HCT116 (cell line): ENCODE measurements at regions not wholly inside any gene's neighbourhood (a gene's known extent, or its start where the extent isn't known, plus 50 kb on each side); places are given as distances from the start of the nearest gene placed in this dataset.

ENCODE experiments used
- ATAC-seq: fragments of 200-7000 bp; cut with Tn5 transposase; 2 replicates; pipeline ENCODE4 v1.9.1; 2020; ENCODE audit warnings: mild to moderate bottlenecking, moderate library complexity
- BruUV-seq: library from RNA; stranded (reverse); fragments of 400-500 nt; replicated peaks from 2 replicates; lab custom pipeline; 2021; lab: Mats Ljungman, UMichigan
- CTCF ChIA-PET: fragments of 300-600 bp; sonication (Branson Sonifier 250); formaldehyde crosslinking; loops from one replicate; lab custom pipeline; 2021; ENCODE audit warnings: antibody characterized with exemption; lab: Charles Lee
- POLR2A ChIA-PET: fragments of 300-600, 350-600 bp; sonication (Branson Sonifier 250); formaldehyde crosslinking; loops from one replicate; lab custom pipeline; 2021; ENCODE audit warnings: antibody characterized with exemption; lab: Charles Lee
- RAD21 ChIA-PET, 2 experiments: fragments of 300-600 bp; sonication (Branson Sonifier 250); formaldehyde crosslinking; loops; one replicate each; lab custom pipeline; 2023; ENCODE audit warnings: low total read pairs in 2 of 2; ENCODE audit not compliant: uncharacterized antibody in 2 of 2, unreplicated experiment in 2 of 2, low non-redundant PET in 1 of 2; lab: Charles Lee
- DNase-seq: peaks from one replicate; pipeline ENCODE4 v3.0.0-alpha.2; 2010; ENCODE audit warnings: low read depth, low spot score
- H2AFZ ChIP-seq: fragments of 200-600 bp; shearing (Covaris generic), sonication (generic); 2 replicates; pipeline ENCODE4 v1.6.1; 2017; ENCODE audit warnings: low read depth, mixed run types, mixed read lengths, antibody characterized with exemption, low read length; ENCODE audit not compliant: poor library complexity, severe bottlenecking
- H3K27ac ChIP-seq: 2 replicates; pipeline ENCODE4 v1.5.1; 2012; ENCODE audit warnings: low read depth, low read length
- H3K27me3 ChIP-seq: fragments of 200-600 bp; sonication (generic); 2 replicates; pipeline ENCODE4 v1.6.1; 2016; ENCODE audit warnings: mixed run types, low read length, mixed read lengths; ENCODE audit not compliant: insufficient read depth
- H3K36me3 ChIP-seq, 2 experiments: fragments of 200-500 bp in 1 of 2; fragments of 200-600 bp in 1 of 2; sonication (Bioruptor generic) in 1 of 2; sonication (generic) in 1 of 2; 2 replicates each; pipeline versions ENCODE4 v1.5.1 to v1.6.1; 2014 to 2016; ENCODE audit warnings: low read length in 2 of 2, inconsistent platforms in 1 of 2, mixed read lengths in 1 of 2, mixed run types in 1 of 2; ENCODE audit not compliant: insufficient read depth in 2 of 2, control insufficient read depth in 1 of 2
- H3K4me1 ChIP-seq, 2 experiments: fragments of 200-600 bp in 1 of 2; sonication (generic) in 1 of 2; 2 replicates each; pipeline versions ENCODE4 v1.5.1 to v1.6.1; 2012 to 2017; ENCODE audit warnings: low read length in 2 of 2, inconsistent platforms in 1 of 2, mild to moderate bottlenecking in 1 of 2, mixed read lengths in 1 of 2, mixed run types in 1 of 2, moderate library complexity in 1 of 2; ENCODE audit not compliant: insufficient read depth in 2 of 2, control insufficient read depth in 1 of 2
- H3K4me2 ChIP-seq: fragments of 200-600 bp; sonication (generic); 2 replicates; pipeline ENCODE4 v1.6.1; 2017; ENCODE audit warnings: mixed run types, low read length, mixed read lengths
- H3K4me3 ChIP-seq, 2 experiments: fragments of 200-600 bp in 1 of 2; sonication (generic) in 1 of 2; replicated peaks in 1 of 2; 2 replicates each; pipeline ENCODE4 v1.5.1; 2011 to 2016; ENCODE audit warnings: low read length in 2 of 2, control low read depth in 1 of 2, low read depth in 1 of 2, mild to moderate bottlenecking in 1 of 2, mixed read lengths in 1 of 2, mixed run types in 1 of 2
- H3K79me2 ChIP-seq: fragments of 200-600 bp; sonication (generic); 2 replicates; pipeline ENCODE4 v1.6.1; 2017; ENCODE audit warnings: mild to moderate bottlenecking, mixed run types, low read length, moderate library complexity, mixed read lengths; ENCODE audit not compliant: insufficient read depth
- H3K9ac ChIP-seq: fragments of 200-600 bp; sonication (generic); 2 replicates; pipeline ENCODE4 v1.6.1; 2016; ENCODE audit warnings: low read length, mixed read lengths
- H3K9me2 ChIP-seq: fragments of 200-600 bp; sonication (generic), shearing (Covaris generic); 2 replicates; pipeline ENCODE4 v1.6.1; 2017; ENCODE audit warnings: mixed run types, mild to moderate bottlenecking, moderate library complexity; ENCODE audit not compliant: insufficient read depth
- H3K9me3 ChIP-seq, 2 experiments: fragments of 200-500 bp in 1 of 2; fragments of 200-600 bp in 1 of 2; sonication (Bioruptor generic) in 1 of 2; sonication (generic) in 1 of 2; 2 replicates each; pipeline ENCODE4 v1.6.1; 2014 to 2017; ENCODE audit warnings: low read length in 2 of 2, mixed read lengths in 2 of 2, inconsistent platforms in 1 of 2, low read depth in 1 of 2, mild to moderate bottlenecking in 1 of 2, mixed run types in 1 of 2, moderate library complexity in 1 of 2; ENCODE audit not compliant: control insufficient read depth in 1 of 2, insufficient read depth in 1 of 2
- H4K20me1 ChIP-seq: fragments of 200-600 bp; sonication (generic), shearing (Covaris generic); 2 replicates; pipeline ENCODE4 v1.6.1; 2017; ENCODE audit warnings: mixed run types, mild to moderate bottlenecking, moderate library complexity; ENCODE audit not compliant: insufficient read depth
- CBX3 ChIP-seq: IDR thresholded peaks from 2 replicates; pipeline ENCODE4 v1.6.1; 2012; ENCODE audit warnings: low read depth
- EGR1 ChIP-seq: IDR thresholded peaks from 2 replicates; pipeline ENCODE4 v1.6.1; 2012; ENCODE audit warnings: low read depth
- ELF1 ChIP-seq: IDR thresholded peaks from 2 replicates; pipeline ENCODE4 v1.6.1; 2012; ENCODE audit warnings: low read depth, borderline replicate concordance
- EZH2 ChIP-seq: fragments of 200-600 bp; sonication (generic); IDR thresholded peaks from 2 replicates; pipeline ENCODE4 v1.6.1; 2017; ENCODE audit warnings: antibody characterized with exemption, mixed run types
- EZH2phosphoT487 ChIP-seq: fragments of 200-600 bp; IDR thresholded peaks from 2 replicates; pipeline ENCODE4 v1.6.1; 2018; ENCODE audit warnings: antibody characterized with exemption, borderline replicate concordance
- FOSL1 ChIP-seq: IDR thresholded peaks from 2 replicates; pipeline ENCODE4 v1.6.1; 2012; ENCODE audit warnings: low read depth
- JUND ChIP-seq: IDR thresholded peaks from 2 replicates; pipeline ENCODE4 v1.6.1; 2012
- POLR2A ChIP-seq: IDR thresholded peaks from 2 replicates; pipeline ENCODE4 v1.7.0; 2011; ENCODE audit warnings: borderline replicate concordance; ENCODE audit not compliant: insufficient read depth, insufficient read length; ENCODE audit errors: extremely low read depth
- POLR2AphosphoS5 ChIP-seq: IDR thresholded peaks from 2 replicates; pipeline ENCODE4 v1.6.1; 2011; ENCODE audit warnings: mild to moderate bottlenecking, low read depth, low read length, moderate library complexity
- SRF ChIP-seq: IDR thresholded peaks from 2 replicates; pipeline ENCODE4 v1.6.1; 2012; ENCODE audit warnings: low read depth
- TCF7L2 ChIP-seq: IDR thresholded peaks from 2 replicates; pipeline ENCODE4 v1.7.0; 2011; ENCODE audit warnings: borderline replicate concordance, inconsistent platforms; ENCODE audit not compliant: insufficient read depth, insufficient read length; ENCODE audit errors: extremely low read depth
- ZFX ChIP-seq: fragments of 450-650 bp; IDR thresholded peaks from 2 replicates; pipeline ENCODE4 v1.6.1; 2017
- ZNF274 ChIP-seq: fragments of 200-500 bp; sonication (Bioruptor generic); IDR thresholded peaks from 2 replicates; pipeline ENCODE4 v1.6.1; 2014; ENCODE audit warnings: mild to moderate bottlenecking, low read depth, low read length, inconsistent platforms
- intact Hi-C: fragments of 100-400 bp; cut with micrococcal nuclease; formaldehyde crosslinking; loops from 2 replicates; pipeline ENCODE4 v1.10.0; 2022
- TF ChIP-seq, protein P1 (sequence below): IDR thresholded peaks from 2 replicates; pipeline ENCODE4 v1.6.1; 2012
- TF ChIP-seq, protein P2 (sequence below): IDR thresholded peaks from 2 replicates; pipeline ENCODE4 v1.6.1; 2011; ENCODE audit warnings: mild to moderate bottlenecking, low read length, moderate library complexity; ENCODE audit not compliant: insufficient replicate concordance; ENCODE audit errors: extremely low read depth
- TF ChIP-seq, protein P3 (sequence below): IDR thresholded peaks from 2 replicates; pipeline ENCODE4 v1.6.1; 2012
- TF ChIP-seq, protein P4 (sequence below): IDR thresholded peaks from 2 replicates; pipeline ENCODE4 v1.6.1; 2012; ENCODE audit warnings: low read depth
- TF ChIP-seq, protein P5 (sequence below), 3 experiments: fragments of 200-600 bp in 1 of 3; sonication (generic) in 1 of 3; IDR thresholded peaks in 2 of 3; conservative IDR thresholded peaks in 1 of 3; 2 replicates each; pipeline ENCODE4 v1.5.1; 2012 to 2017; ENCODE audit warnings: low read depth in 2 of 3, low read length in 2 of 3, antibody characterized with exemption in 1 of 3, borderline replicate concordance in 1 of 3, control low read depth in 1 of 3, mild to moderate bottlenecking in 1 of 3, mixed read lengths in 1 of 3, mixed run types in 1 of 3, moderate library complexity in 1 of 3; ENCODE audit not compliant: insufficient read depth in 1 of 3

DNA sequence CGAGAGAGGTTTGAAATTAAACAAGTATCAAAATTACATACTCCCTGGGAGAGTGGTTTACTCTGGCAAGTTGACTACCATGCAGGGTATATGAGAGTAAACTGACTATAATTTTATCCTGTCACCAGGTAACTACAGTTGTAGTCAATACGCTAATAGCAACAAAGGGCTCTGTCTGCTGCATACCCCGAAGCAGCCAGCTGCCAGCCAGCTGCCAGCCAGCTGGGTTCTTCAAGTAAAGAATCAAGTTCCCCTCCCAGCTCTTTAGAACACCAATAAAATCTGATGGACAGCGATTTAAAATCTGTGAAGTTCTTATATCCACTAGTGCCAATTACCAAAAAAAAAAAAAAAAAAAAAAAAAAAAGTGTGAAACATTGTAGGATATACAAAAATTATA, 417.7 kb upstream of the CFAP20DC start:
- no peaks in the 10 kb centered on the region for H3K9me3 ChIP-seq
- H3K9me2 ChIP-seq: no peaks in the 10 kb centered on the region
- no peaks in the 10 kb centered on the region for H3K27me3 ChIP-seq
- H3K4me3 ChIP-seq: no peak overlapping the region
- intact Hi-C loops: no loop called here
- no peaks in the 10 kb centered on the region for H3K4me1 ChIP-seq
- H3K4me2 ChIP-seq: no peak overlapping the region
- H4K20me1 ChIP-seq: no peaks in the 10 kb centered on the region
- ATAC-seq: no peak
- no peaks in the 10 kb centered on the region for H3K36me3 ChIP-seq
- no peak overlapping the region for H3K9ac ChIP-seq
- TF ChIP-seq ELF1: no peak
- TF ChIP-seq, protein P1, sequence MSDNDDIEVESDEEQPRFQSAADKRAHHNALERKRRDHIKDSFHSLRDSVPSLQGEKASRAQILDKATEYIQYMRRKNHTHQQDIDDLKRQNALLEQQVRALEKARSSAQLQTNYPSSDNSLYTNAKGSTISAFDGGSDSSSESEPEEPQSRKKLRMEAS: no peak
- TF ChIP-seq CBX3: no peak
- no peak for TF ChIP-seq SRF
- no peak for TF ChIP-seq EGR1
- no peak for TF ChIP-seq ZFX
- no peak for TF ChIP-seq EZH2phosphoT487
- TF ChIP-seq, protein P2, sequence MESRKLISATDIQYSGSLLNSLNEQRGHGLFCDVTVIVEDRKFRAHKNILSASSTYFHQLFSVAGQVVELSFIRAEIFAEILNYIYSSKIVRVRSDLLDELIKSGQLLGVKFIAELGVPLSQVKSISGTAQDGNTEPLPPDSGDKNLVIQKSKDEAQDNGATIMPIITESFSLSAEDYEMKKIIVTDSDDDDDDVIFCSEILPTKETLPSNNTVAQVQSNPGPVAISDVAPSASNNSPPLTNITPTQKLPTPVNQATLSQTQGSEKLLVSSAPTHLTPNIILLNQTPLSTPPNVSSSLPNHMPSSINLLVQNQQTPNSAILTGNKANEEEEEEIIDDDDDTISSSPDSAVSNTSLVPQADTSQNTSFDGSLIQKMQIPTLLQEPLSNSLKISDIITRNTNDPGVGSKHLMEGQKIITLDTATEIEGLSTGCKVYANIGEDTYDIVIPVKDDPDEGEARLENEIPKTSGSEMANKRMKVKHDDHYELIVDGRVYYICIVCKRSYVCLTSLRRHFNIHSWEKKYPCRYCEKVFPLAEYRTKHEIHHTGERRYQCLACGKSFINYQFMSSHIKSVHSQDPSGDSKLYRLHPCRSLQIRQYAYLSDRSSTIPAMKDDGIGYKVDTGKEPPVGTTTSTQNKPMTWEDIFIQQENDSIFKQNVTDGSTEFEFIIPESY: no peak
- no peak for TF ChIP-seq POLR2AphosphoS5
- TF ChIP-seq POLR2A: no peak
- TF ChIP-seq TCF7L2: no peak
- no peak for TF ChIP-seq ZNF274
- TF ChIP-seq, protein P3, sequence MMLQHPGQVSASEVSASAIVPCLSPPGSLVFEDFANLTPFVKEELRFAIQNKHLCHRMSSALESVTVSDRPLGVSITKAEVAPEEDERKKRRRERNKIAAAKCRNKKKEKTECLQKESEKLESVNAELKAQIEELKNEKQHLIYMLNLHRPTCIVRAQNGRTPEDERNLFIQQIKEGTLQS: no peak
- TF ChIP-seq EZH2: no peak
- TF ChIP-seq JUND: no peak
- TF ChIP-seq, protein P4, sequence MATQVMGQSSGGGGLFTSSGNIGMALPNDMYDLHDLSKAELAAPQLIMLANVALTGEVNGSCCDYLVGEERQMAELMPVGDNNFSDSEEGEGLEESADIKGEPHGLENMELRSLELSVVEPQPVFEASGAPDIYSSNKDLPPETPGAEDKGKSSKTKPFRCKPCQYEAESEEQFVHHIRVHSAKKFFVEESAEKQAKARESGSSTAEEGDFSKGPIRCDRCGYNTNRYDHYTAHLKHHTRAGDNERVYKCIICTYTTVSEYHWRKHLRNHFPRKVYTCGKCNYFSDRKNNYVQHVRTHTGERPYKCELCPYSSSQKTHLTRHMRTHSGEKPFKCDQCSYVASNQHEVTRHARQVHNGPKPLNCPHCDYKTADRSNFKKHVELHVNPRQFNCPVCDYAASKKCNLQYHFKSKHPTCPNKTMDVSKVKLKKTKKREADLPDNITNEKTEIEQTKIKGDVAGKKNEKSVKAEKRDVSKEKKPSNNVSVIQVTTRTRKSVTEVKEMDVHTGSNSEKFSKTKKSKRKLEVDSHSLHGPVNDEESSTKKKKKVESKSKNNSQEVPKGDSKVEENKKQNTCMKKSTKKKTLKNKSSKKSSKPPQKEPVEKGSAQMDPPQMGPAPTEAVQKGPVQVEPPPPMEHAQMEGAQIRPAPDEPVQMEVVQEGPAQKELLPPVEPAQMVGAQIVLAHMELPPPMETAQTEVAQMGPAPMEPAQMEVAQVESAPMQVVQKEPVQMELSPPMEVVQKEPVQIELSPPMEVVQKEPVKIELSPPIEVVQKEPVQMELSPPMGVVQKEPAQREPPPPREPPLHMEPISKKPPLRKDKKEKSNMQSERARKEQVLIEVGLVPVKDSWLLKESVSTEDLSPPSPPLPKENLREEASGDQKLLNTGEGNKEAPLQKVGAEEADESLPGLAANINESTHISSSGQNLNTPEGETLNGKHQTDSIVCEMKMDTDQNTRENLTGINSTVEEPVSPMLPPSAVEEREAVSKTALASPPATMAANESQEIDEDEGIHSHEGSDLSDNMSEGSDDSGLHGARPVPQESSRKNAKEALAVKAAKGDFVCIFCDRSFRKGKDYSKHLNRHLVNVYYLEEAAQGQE: no peak
- TF ChIP-seq FOSL1: no peak
- TF ChIP-seq, protein P5, sequence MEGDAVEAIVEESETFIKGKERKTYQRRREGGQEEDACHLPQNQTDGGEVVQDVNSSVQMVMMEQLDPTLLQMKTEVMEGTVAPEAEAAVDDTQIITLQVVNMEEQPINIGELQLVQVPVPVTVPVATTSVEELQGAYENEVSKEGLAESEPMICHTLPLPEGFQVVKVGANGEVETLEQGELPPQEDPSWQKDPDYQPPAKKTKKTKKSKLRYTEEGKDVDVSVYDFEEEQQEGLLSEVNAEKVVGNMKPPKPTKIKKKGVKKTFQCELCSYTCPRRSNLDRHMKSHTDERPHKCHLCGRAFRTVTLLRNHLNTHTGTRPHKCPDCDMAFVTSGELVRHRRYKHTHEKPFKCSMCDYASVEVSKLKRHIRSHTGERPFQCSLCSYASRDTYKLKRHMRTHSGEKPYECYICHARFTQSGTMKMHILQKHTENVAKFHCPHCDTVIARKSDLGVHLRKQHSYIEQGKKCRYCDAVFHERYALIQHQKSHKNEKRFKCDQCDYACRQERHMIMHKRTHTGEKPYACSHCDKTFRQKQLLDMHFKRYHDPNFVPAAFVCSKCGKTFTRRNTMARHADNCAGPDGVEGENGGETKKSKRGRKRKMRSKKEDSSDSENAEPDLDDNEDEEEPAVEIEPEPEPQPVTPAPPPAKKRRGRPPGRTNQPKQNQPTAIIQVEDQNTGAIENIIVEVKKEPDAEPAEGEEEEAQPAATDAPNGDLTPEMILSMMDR (IDR thresholded peaks at IDR 0.05 in 2 of 3, conservative IDR thresholded peaks at IDR 0.05 in 1 of 3; ENCODE audit: borderline replicate concordance in 1 of 3, insufficient read depth in 1 of 3, low read depth in 2 of 3, low read length in 2 of 3): no peak
- CTCF ChIA-PET: no interaction called here
- H2AFZ ChIP-seq: no peak overlapping the region
- POLR2A ChIA-PET: no interaction called here
- no peak for DNase-seq
- BruUV-seq: no TSS peak
- RAD21 ChIA-PET: no interaction called here
- no peak overlapping the region for H3K27ac ChIP-seq
- H3K79me2 ChIP-seq: no peaks in the 10 kb centered on the region
